ENCODE measurements at regions not wholly inside any gene's neighbourhood (a gene's known extent, or its start where the extent isn't known, plus 50 kb on each side); places are given as distances from the start of the nearest gene placed in this dataset.

- ATAC-seq = no peak
- H3K27ac ChIP-seq = no peak overlapping the region
- no peaks in the 10 kb centered on the region for H3K36me3 ChIP-seq (replicated peaks in 1 of 2; ENCODE audit: insufficient read depth in 1 of 2, low read depth in 2 of 2)
- intact Hi-C loops (cut with DNase I) = no loop called here
- H3K4me3 ChIP-seq = no peak overlapping the region
- H3K4me1 ChIP-seq = no peaks in the 10 kb centered on the region
- no peak for DNase-seq
- TF ChIP-seq CTCF (IDR thresholded peaks at IDR 0.05) = no peak
- no peak for TF ChIP-seq POLR2A (IDR thresholded peaks at IDR 0.05)
- no peaks in the 10 kb centered on the region for H3K9me3 ChIP-seq
- H3K27me3 ChIP-seq = no peaks in the 10 kb centered on the region
These were observed 357.8 kb upstream of the MBL2 start for GRCh38 chr10:53130337-53130736.

GRCh38 chr10:53127686-53128085 lies 355.1 kb upstream of the MBL2 start:
- Histone ChIP-seq H3K27ac (no peak overlapping the region), H3K9me3 (no peaks in the 10 kb centered on the region), H3K27me3 (no peaks in the 10 kb centered on the region), H3K4me1 (no peaks in the 10 kb centered on the region), H3K4me3 (no peak overlapping the region), H3K36me3 (replicated peaks in 1 of 2; ENCODE audit: insufficient read depth in 1 of 2, low read depth in 2 of 2) (no peaks in the 10 kb centered on the region)
- 62 to 70% methylated on average over 4 of the region's 4 CpGs for WGBS, 2 donors
- TF ChIP-seq POLR2A (IDR thresholded peaks at IDR 0.05) = no peak
- TF ChIP-seq CTCF (IDR thresholded peaks at IDR 0.05) = no peak
- DNase-seq (no peak), ATAC-seq (no peak)
- intact Hi-C loops (cut with DNase I) = no loop called here

- no peak overlapping the region for H3K27ac ChIP-seq
- ATAC-seq (no peak), DNase-seq (no peak)
- WGBS, 2 donors = 55 to 60% methylated on average over 4 of the region's 4 CpGs
- no peaks in the 10 kb centered on the region for H3K27me3 ChIP-seq
- no peaks in the 10 kb centered on the region for H3K9me3 ChIP-seq
- TF ChIP-seq CTCF (IDR thresholded peaks at IDR 0.05) = no peak
- no peak for TF ChIP-seq POLR2A (IDR thresholded peaks at IDR 0.05)
- H3K4me1 ChIP-seq = no peaks in the 10 kb centered on the region
- intact Hi-C loops (cut with DNase I) = no loop called here
- H3K4me3 ChIP-seq = no peak overlapping the region
- no peaks in the 10 kb centered on the region for H3K36me3 ChIP-seq (replicated peaks in 1 of 2; ENCODE audit: insufficient read depth in 1 of 2, low read depth in 2 of 2)
These were observed 350.7 kb upstream of the MBL2 start for GRCh38 chr10:53123311-53123710.

GRCh38 chr10:53122281-53122680 lies 349.7 kb upstream of the MBL2 start:
- TF ChIP-seq POLR2A (IDR thresholded peaks at IDR 0.05) (no peak), CTCF (IDR thresholded peaks at IDR 0.05) (no peak)
- Histone ChIP-seq H3K9me3 (no peaks in the 10 kb centered on the region), H3K27ac (no peak overlapping the region), H3K4me1 (no peaks in the 10 kb centered on the region), H3K36me3 (replicated peaks in 1 of 2; ENCODE audit: insufficient read depth in 1 of 2, low read depth in 2 of 2) (no peaks in the 10 kb centered on the region), H3K4me3 (no peak overlapping the region), H3K27me3 (no peaks in the 10 kb centered on the region)
- no peak for ATAC-seq
- intact Hi-C loops (cut with DNase I) = no loop called here
- no peak for DNase-seq
- WGBS, 2 donors = 49 to 52% methylated on average over 4 of the region's 4 CpGs

GRCh38 chr10:53115660-53116059 lies 343.1 kb upstream of the MBL2 start:
- DNase-seq = no peak
- Histone ChIP-seq H3K4me3 (no peak overlapping the region), H3K27ac (no peak overlapping the region), H3K36me3 (replicated peaks in 1 of 2; ENCODE audit: insufficient read depth in 1 of 2, low read depth in 2 of 2) (no peaks in the 10 kb centered on the region), H3K4me1 (no peaks in the 10 kb centered on the region), H3K27me3 (no peaks in the 10 kb centered on the region), H3K9me3 (no peaks in the 10 kb centered on the region)
- no peak for ATAC-seq
- TF ChIP-seq POLR2A (IDR thresholded peaks at IDR 0.05) (no peak), CTCF (IDR thresholded peaks at IDR 0.05) (no peak)
- intact Hi-C loops (cut with DNase I) = no loop called here
- WGBS, 2 donors = 87 to 92% methylated on average over 2 of the region's 2 CpGs
